GM18951 (cell line): ENCODE measurements at regions not wholly inside any gene's neighbourhood (a gene's known extent, or its start where the extent isn't known, plus 50 kb on each side); places are given as distances from the start of the nearest gene placed in this dataset.

Experiments
- POLR2A ChIP-seq: IDR thresholded peaks from 4 replicates; pipeline ENCODE4 v1.6.1; 2011; ENCODE audit warnings: mild to moderate bottlenecking; ENCODE audit not compliant: insufficient read length, insufficient read depth; ENCODE audit errors: extremely low read depth
- in situ Hi-C: fragments of 300-500 bp; cut with MboI; formaldehyde crosslinking; loops from one replicate; pipeline ENCODE4 v1.12.0; 2022; ENCODE audit warnings: low sequenced_read_pairs, mixed read lengths, inconsistent platforms; ENCODE audit not compliant: unreplicated experiment

- in situ Hi-C loops = no loop called here
Measured at GRCh38 chr18:60935041-60935910, 398.0 kb upstream of the CDH20 start.

GRCh38 chr18:60936101-60936500 is 397.1 kb upstream of the CDH20 start:
- in situ Hi-C loops = no loop called here
- TF ChIP-seq POLR2A = no peak

More at GRCh38 chr18:60935041-60935910, 398.0 kb upstream of the CDH20 start:
- no peak for TF ChIP-seq POLR2A

- TF ChIP-seq POLR2A = no peak
- in situ Hi-C loops = no loop called here
Measured at GRCh38 chr18:60943297-60943696, 389.9 kb upstream of the CDH20 start.

- no peak for TF ChIP-seq POLR2A
- in situ Hi-C loops = no loop called here
Measured at GRCh38 chr18:60950634-60951033, 382.6 kb upstream of the CDH20 start.

- no peak for TF ChIP-seq POLR2A
- in situ Hi-C loops = no loop called here
Measured at GRCh38 chr18:60951091-60951490, 382.1 kb upstream of the CDH20 start.

GRCh38 chr18:60962625-60963024 is 370.6 kb upstream of the CDH20 start:
- in situ Hi-C loops = no loop called here
- TF ChIP-seq POLR2A = no peak

GRCh38 chr18:60965856-60966255 is 367.4 kb upstream of the CDH20 start:
- no peak for TF ChIP-seq POLR2A
- in situ Hi-C loops = no loop called here

- in situ Hi-C loops = no loop called here
- no peak for TF ChIP-seq POLR2A
Measured at GRCh38 chr18:60966876-60967275, 366.4 kb upstream of the CDH20 start.

GRCh38 chr18:60975420-60975819 is 357.8 kb upstream of the CDH20 start:
- in situ Hi-C loops = no loop called here

GRCh38 chr18:60976976-60977375 is 356.3 kb upstream of the CDH20 start:
- TF ChIP-seq POLR2A = no peak
- in situ Hi-C loops = no loop called here

More at GRCh38 chr18:60975420-60975819, 357.8 kb upstream of the CDH20 start:
- TF ChIP-seq POLR2A = no peak

GRCh38 chr18:60978338-60978737 is 354.9 kb upstream of the CDH20 start:
- in situ Hi-C loops = no loop called here

GRCh38 chr18:60980422-60981005 is 352.7 kb upstream of the CDH20 start:
- in situ Hi-C loops = no loop called here
- no peak for TF ChIP-seq POLR2A

More at GRCh38 chr18:60978338-60978737, 354.9 kb upstream of the CDH20 start:
- TF ChIP-seq POLR2A = no peak

GRCh38 chr18:60981682-60982328 is 351.4 kb upstream of the CDH20 start:
- in situ Hi-C loops = no loop called here
- no peak for TF ChIP-seq POLR2A

GRCh38 chr18:60982329-60982695 is 350.9 kb upstream of the CDH20 start:
- TF ChIP-seq POLR2A = no peak
- in situ Hi-C loops = no loop called here

GRCh38 chr18:60982928-60983327 is 350.3 kb upstream of the CDH20 start:
- in situ Hi-C loops = no loop called here
- TF ChIP-seq POLR2A = no peak
